ENCODE measurements at regions not wholly inside any gene's neighbourhood (a gene's known extent, or its start where the extent isn't known, plus 50 kb on each side); places are given as distances from the start of the nearest gene placed in this dataset.

DNA sequence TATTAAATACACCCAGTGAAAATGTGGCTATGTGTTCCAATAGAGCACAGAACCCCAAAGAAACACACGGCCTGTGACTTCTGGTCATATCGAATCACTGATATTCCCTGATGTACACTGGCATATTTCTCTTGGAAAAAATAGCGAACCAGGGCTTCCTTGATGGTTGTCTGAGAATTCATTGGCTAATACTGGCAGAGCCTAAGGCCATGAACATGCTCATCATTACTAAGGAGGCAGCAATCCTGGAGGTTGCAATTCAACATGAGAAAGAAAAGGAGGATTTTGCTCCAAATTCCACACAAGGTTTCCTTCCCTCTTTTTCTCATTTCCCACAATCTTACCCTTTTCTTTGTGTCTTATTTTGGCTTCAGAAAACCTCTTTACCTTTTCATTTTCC lies 212.9 kb upstream of the HMGA2 start:
- peaks cover 4% of the 10 kb centered on the region for H3K27me3 Mint-ChIP-seq
- TF ChIP-seq, protein P1, sequence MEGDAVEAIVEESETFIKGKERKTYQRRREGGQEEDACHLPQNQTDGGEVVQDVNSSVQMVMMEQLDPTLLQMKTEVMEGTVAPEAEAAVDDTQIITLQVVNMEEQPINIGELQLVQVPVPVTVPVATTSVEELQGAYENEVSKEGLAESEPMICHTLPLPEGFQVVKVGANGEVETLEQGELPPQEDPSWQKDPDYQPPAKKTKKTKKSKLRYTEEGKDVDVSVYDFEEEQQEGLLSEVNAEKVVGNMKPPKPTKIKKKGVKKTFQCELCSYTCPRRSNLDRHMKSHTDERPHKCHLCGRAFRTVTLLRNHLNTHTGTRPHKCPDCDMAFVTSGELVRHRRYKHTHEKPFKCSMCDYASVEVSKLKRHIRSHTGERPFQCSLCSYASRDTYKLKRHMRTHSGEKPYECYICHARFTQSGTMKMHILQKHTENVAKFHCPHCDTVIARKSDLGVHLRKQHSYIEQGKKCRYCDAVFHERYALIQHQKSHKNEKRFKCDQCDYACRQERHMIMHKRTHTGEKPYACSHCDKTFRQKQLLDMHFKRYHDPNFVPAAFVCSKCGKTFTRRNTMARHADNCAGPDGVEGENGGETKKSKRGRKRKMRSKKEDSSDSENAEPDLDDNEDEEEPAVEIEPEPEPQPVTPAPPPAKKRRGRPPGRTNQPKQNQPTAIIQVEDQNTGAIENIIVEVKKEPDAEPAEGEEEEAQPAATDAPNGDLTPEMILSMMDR (IDR thresholded peaks at IDR 0.05; ENCODE audit: unreplicated experiment), result no peak
- no peak overlapping the region for H3K4me3 Mint-ChIP-seq (ENCODE audit: low read depth)
- H3K27ac Mint-ChIP-seq, result no peak overlapping the region
- DNase-seq (ENCODE audit: low spot score, unreplicated experiment), result no peak
- peaks cover 3% of the 10 kb centered on the region for H3K36me3 Mint-ChIP-seq (ENCODE audit: insufficient read depth)
- peaks cover 4% of the 10 kb centered on the region for H3K9me3 Mint-ChIP-seq (ENCODE audit: low read depth)
- peaks cover 15% of the 10 kb centered on the region for H3K4me1 Mint-ChIP-seq (ENCODE audit: low read depth)

DNA sequence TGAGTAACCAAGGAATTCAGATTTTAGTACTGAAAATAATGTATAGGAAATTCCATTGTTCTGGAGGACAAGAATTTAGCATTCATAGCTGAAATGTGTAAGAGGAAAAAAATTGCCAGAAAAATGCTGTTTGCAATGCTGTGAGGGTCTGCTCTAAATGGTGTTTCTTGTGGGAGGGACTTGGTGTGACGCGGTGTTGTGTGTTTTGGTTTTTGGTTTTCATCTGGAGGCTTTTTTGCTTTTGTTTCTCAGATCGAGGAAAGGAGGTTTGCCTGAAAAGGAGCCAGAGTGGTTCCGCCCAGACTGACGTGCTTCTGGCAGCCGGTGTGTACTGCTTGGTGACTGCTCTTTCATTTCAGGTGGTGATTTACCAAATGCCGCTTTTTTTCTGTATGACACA lies 211.8 kb upstream of the HMGA2 start:
- Mint-ChIP-seq H3K27me3 (peaks cover 4% of the 10 kb centered on the region), H3K27ac (no peak overlapping the region), H3K36me3 (ENCODE audit: insufficient read depth) (peaks cover 3% of the 10 kb centered on the region), H3K9me3 (ENCODE audit: low read depth) (peaks cover 4% of the 10 kb centered on the region), H3K4me3 (ENCODE audit: low read depth) (no peak overlapping the region), H3K4me1 (ENCODE audit: low read depth) (peaks cover 11% of the 10 kb centered on the region)
- no peak for DNase-seq (ENCODE audit: low spot score, unreplicated experiment)
- TF ChIP-seq, protein P1 (IDR thresholded peaks at IDR 0.05; ENCODE audit: unreplicated experiment), result no peak

DNA sequence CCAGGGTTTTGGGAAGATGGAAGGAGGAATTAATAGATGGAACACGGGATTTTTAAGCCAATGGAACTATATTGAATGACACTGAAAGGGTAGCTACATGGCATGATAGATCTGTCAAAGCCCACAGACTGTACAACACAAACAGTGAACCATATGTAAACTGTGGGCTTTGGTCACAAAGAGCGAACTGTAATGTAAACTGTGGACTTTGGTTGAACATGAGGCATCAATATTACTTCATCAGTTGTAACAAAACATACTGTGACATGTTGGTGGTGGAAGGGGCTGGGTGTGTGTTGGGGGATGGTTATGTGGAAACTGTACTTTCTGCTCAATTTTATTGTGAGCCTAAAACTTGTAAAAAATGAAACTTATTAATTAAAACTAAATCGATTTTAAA lies 210.6 kb upstream of the HMGA2 start:
- no peak overlapping the region for H3K4me3 Mint-ChIP-seq (ENCODE audit: low read depth)

DNA sequence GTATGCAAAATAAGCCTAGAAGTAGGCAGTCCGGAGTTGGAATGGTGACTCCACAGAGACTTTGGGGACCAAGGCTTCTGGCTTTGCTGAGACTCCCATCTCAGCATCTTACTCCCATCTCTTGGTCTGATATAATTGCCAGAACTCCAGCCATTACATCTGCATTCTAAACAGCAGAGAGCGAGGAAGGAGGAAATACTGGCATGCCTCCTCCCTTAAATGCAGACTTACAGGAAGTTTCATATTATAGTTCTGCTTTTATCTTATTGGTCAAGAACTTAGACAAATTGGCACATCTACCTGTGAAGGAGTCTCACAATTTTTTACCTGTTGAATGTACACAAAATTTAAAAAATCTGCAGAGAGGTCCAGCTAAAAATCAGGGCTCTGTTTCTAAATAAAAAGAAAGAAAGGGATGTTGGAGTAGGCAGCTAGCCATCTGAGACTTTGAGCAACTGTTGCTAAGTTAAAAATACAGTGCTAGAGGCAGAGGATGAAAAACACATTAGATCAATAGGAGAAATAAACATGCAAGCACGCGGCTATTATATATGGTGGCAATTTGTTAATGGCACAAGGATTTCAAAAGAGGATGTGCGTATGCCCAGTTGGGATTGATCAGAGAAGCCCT lies 209.9 kb upstream of the HMGA2 start:
- Mint-ChIP-seq H3K4me1 (ENCODE audit: low read depth) (peaks cover 11% of the 10 kb centered on the region), H3K4me3 (ENCODE audit: low read depth) (no peak overlapping the region), H3K36me3 (ENCODE audit: insufficient read depth) (no peaks in the 10 kb centered on the region), H3K27me3 (peaks cover 4% of the 10 kb centered on the region), H3K9me3 (ENCODE audit: low read depth) (no peaks in the 10 kb centered on the region), H3K27ac (no peak overlapping the region)
- TF ChIP-seq, protein P1 (IDR thresholded peaks at IDR 0.05; ENCODE audit: unreplicated experiment), result no peak
- DNase-seq (ENCODE audit: low spot score, unreplicated experiment), result no peak

More for the DNA sequence above, 210.6 kb upstream of the HMGA2 start:
- no peak overlapping the region for H3K27ac Mint-ChIP-seq
- DNase-seq (ENCODE audit: low spot score, unreplicated experiment), result no peak
- no peaks in the 10 kb centered on the region for H3K36me3 Mint-ChIP-seq (ENCODE audit: insufficient read depth)
- peaks cover 8% of the 10 kb centered on the region for H3K4me1 Mint-ChIP-seq (ENCODE audit: low read depth)
- H3K27me3 Mint-ChIP-seq, result peaks cover 4% of the 10 kb centered on the region
- TF ChIP-seq, protein P1 (IDR thresholded peaks at IDR 0.05; ENCODE audit: unreplicated experiment), result no peak
- H3K9me3 Mint-ChIP-seq (ENCODE audit: low read depth), result no peaks in the 10 kb centered on the region

DNA sequence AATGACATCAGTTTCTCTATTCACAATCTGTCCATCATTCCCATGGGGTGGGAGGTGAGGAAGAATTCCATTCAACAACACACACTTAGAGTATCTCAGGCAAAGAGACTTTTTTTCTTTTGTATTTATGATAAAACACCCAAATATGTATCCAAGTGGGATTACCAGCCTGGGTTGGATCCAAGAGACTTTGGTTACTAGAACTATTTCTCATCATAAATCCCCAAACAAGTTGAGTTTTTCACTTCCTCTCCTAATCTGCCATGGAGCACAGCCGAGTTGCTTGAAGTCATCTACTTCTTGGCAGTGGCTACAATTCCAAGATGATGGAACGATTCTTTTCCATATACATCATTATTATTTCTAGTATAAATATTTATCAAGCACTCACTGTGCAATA lies 209.2 kb upstream of the HMGA2 start:
- H3K36me3 Mint-ChIP-seq (ENCODE audit: insufficient read depth), result no peaks in the 10 kb centered on the region
- no peak overlapping the region for H3K27ac Mint-ChIP-seq
- no peaks in the 10 kb centered on the region for H3K9me3 Mint-ChIP-seq (ENCODE audit: low read depth)
- TF ChIP-seq, protein P1 (IDR thresholded peaks at IDR 0.05; ENCODE audit: unreplicated experiment), result no peak
- no peak overlapping the region for H3K4me3 Mint-ChIP-seq (ENCODE audit: low read depth)
- peaks cover 18% of the 10 kb centered on the region for H3K4me1 Mint-ChIP-seq (ENCODE audit: low read depth)
- DNase-seq (ENCODE audit: low spot score, unreplicated experiment), result no peak
- peaks cover 4% of the 10 kb centered on the region for H3K27me3 Mint-ChIP-seq
